GM12872 (cell line): ENCODE measurements at regions not wholly inside any gene's neighbourhood (a gene's known extent, or its start where the extent isn't known, plus 50 kb on each side); places are given as distances from the start of the nearest gene placed in this dataset.

Experiments
- TF ChIP-seq, protein P1 (sequence below): IDR thresholded peaks from 3 replicates; pipeline ENCODE4 v1.5.1; 2011; ENCODE audit warnings: low read depth, mild to moderate bottlenecking, low read length, moderate library complexity; ENCODE audit not compliant: insufficient read depth

DNA sequence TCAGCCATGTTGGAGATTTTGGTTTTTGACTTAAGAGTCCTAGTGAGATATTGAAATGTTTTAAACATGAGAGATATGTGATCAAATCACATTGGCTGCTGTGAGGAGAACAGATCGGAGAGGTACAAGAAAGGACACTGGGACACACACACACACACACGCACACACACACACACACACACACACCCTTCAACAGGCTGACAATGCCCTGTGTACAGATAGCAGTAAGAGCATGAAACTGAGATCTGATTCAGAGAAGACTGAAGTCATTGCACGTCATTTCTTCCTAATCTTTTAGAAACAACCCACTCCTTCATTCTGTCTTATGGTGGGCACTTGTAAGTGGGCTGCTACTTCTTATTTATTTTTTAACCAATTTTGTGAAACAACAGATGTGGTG, 200.5 kb upstream of the E2F8 start:
- TF ChIP-seq, protein P1, sequence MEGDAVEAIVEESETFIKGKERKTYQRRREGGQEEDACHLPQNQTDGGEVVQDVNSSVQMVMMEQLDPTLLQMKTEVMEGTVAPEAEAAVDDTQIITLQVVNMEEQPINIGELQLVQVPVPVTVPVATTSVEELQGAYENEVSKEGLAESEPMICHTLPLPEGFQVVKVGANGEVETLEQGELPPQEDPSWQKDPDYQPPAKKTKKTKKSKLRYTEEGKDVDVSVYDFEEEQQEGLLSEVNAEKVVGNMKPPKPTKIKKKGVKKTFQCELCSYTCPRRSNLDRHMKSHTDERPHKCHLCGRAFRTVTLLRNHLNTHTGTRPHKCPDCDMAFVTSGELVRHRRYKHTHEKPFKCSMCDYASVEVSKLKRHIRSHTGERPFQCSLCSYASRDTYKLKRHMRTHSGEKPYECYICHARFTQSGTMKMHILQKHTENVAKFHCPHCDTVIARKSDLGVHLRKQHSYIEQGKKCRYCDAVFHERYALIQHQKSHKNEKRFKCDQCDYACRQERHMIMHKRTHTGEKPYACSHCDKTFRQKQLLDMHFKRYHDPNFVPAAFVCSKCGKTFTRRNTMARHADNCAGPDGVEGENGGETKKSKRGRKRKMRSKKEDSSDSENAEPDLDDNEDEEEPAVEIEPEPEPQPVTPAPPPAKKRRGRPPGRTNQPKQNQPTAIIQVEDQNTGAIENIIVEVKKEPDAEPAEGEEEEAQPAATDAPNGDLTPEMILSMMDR: no peak

DNA sequence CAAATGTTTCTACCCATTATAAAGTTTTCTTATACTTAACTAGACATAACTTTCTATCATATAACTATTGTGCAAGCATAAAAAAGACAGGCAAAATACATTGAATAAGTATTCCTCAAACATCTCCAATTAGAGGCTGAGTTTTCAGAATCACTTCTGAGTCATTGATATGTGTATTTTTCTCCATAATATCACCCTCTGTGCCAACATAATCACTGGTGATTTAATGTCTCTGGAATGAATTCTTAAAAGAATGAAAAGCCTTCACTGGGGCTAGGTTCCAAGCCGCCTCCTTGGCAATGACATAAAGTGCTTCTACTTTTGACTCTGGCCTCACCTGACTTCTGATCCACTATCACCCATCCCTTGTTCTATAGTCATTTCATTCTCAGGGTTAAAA, 197.0 kb upstream of the E2F8 start:
- TF ChIP-seq, protein P1: no peak

DNA sequence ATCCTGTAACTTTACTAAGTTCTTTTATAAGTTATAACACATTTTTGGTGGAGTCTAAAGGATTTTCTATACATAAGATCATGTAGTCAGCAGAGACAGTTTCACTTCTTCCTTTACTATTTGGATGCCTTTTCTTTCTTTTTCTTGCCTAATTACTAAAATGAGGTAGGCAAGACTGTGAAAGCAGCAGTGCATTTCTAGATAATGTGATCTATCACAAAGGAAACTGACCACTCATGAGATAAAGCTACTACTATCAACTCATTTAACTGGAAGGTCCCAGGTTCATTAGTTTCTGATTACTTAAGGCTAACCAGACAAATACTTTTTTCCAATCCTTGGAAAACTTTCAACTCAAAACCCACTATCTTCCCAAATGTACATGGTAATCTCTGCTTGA, 196.2 kb upstream of the E2F8 start:
- TF ChIP-seq, protein P1: no peak

DNA sequence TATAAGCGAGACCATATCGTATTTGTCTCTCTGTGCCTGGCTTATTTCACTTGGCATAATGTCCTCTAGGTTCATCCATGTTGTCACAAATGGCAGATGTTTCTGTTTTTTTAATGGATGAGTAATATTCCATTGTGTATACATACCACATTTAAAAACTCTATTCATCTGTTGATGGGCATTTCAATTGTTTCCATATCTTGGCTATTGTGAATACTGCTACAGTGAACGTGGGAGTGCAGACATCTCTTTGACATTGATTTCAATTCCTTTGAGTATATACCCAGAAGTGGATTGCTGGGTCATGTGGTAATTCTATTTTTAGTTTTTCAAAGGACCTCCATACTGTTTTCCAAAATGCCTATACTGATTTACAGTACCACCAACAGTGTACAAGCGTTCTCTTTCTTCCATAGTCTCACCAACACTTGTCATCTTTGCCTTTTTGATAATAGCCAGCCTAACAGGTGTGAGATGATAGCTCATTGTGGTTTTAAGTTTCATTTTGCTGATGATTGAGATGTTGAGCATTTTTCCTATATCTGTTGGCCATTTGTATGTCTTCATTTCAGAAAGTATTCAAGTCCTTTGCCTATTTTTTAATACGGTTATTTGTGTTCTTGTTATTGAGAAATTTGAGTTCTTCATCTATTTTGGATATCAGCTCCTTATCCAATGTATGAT, 194.7 kb upstream of the E2F8 start:
- TF ChIP-seq, protein P1: no peak

DNA sequence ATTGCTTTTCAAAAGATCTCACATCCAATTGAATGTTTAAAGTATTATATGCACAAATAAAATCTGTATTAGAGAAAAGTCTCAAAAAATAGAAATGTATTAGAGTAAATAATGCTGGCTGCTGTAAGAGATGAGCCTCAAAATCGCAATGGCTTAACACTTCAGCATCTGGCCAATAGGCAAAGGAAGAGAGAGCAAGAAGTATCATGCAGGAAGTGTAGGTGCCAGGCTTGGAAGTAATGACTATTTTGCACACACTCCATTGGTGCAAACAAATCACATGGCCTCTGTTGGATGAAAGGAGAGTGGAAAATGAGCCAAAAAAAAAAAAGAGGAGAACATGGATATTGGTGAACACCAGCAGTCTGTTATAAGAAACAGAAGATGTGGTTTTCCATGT, 193.0 kb upstream of the E2F8 start:
- TF ChIP-seq, protein P1: no peak

DNA sequence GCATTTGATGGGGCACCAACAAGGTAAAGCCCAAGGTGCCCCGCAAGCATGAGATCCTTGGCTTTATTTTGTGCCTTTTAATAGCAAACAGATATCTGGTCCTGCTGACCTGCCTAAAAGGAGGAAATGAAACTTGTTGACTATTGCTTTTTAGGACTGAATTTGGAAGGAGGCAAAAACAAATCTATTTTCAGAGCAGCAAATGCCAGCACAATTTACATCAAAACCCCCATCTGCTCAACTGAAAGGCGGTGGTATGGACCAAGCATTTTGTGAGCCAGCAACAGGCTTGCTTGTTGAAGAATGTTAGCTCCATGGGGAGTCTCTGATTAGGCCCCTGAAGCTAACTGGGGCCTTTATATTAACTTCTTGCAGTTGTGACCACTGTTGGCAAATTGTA, 192.6 kb upstream of the E2F8 start:
- TF ChIP-seq, protein P1: no peak

DNA sequence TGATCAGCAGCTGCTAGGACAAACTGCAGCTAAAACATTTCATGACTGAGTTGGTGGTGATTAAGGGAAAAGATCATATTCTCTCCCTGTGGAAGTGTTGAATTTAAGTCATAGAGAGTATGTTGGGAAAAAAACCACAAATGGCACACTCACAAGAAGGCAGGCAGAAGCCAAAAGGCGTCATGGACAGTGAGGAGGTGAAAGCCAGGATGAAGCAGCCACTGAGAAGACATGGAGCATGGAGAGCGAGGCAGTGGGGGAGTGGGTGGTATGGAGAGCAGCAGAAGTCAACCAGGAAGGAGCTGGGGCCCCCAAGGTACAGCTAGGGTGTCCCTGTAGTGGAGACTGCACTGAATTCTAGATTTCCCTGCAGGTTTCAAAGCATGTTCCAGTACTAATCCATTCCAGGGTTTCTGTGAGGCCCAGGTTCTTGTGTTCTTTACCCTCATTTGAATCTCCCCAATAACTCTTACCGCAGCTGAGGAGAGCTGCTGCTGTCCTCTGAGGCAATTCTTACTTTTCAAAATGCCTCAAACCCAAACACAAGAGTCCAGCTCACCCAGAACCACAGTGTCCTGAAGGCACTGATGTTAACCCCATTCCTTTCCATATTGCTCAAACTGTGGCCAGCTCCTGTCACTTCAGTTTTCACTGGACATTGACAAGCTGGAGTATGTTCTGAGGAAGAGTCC, 191.8 kb upstream of the E2F8 start:
- TF ChIP-seq, protein P1: no peak
